SKM-1 treated with dmso at 0.1 percent for 144 hours (cell line): ENCODE measurements at regions not wholly inside any gene's neighbourhood (a gene's known extent, or its start where the extent isn't known, plus 50 kb on each side); places are given as distances from the start of the nearest gene placed in this dataset.
"Not testable (repeated sequence)": the region's sequence is repeated elsewhere in the genome, so short reads cannot be mapped to it uniquely, and the experiment has no call there.

Experiments
- DNase-seq: peaks from one replicate; lab custom pipeline; 2025; ENCODE audit not compliant: unreplicated experiment; lab: John Stamatoyannopoulos, UW

DNA sequence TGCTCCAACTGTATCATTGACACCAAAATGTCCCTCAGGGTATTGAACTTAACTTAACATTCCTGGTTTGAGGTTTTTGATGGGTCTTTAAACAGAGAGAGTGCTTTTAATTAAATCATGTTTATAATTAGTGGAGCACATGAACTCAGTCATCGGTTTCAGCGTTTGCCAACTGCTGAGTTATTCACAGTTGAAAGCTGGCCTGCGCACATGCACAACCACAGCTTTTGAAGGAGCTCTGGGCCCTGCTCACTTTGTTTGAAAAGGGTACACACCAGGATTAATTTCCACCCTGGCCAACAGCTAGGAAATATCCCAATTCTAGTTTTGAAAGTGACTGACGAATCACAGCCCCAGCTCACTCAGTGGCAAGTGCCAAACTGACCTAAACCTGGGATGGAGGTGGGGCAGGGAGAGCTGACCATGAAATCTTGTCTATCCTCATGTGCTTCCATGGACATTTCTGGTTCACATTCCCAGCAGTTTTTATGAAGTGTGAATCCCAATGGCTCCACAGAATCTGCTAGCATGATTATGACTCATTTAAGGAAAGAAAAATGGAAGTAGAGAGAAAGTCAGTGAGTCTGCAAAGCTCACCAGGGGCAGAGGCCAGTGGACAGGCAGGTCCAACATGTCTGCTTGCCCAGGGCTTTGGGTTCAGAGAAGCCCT is 247.8 kb downstream of the FNDC1 start:
- no peak for DNase-seq

DNA sequence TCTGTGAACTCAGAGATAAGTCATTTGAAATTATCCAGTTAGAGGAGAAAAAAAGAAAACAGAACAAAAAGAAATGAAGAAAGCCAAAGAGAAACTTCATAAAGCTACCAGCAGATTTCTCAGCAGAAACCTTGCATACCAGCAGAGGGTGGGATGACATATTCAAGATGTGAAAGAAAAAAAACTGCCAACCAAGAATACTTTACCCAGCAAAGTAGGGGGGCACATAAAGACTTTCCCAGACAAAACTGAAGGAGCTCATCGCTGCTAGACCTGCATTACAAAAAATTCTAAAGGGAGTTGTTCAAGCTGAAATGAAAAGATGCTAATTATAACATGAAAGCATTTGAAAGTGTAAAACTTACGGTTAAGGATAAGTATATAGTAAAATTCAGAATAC is 246.3 kb downstream of the FNDC1 start:
- DNase-seq, result no peak

DNA sequence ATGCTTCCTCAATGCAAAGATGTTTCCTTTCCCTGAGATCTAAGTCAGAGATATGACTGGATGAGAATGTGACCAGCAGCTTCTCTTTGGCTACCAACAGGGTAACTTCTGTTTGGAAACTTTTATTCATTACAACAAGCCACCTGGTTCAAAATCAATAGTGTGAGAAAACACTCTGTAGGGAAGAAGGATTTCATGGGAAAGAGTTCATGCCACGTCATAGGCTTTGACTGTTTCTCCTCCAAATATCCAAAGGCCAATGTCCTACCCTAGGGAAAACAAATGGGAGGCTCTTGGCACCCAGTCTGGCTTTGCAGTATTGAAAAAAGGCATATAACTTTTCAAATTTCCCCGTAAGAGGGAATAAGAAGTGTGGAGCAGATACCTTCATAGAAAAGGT is 245.5 kb downstream of the FNDC1 start:
- no peak for DNase-seq

DNA sequence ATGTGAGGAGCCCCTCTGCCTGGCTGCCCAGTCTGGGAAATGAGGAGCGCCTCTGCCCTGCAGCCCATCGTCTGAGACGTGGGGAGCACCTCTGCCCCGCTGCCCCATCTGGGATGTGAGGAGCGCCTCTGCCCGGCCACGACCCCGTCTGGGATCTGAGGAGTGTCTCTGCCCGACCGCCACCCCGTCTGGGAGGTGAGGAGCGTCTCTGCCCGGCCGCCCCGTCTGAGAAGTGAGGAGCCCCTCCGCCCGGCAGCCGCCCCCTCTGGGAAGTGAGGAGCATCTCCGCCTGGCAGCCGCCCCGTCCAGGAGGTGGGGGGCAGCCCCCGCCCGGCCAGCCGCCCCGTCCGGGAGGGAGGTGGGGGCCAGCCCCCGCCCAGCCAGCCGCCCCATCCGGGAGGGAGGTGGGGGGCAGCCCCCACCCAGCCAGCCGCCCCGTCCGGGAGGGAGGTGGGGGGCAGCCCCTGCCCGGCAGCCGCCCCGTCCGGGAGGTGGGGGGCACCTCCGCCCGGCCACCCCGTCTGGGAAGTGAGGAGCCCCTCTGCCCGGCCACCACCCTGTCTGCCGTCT is 238.1 kb downstream of the FNDC1 start:
- DNase-seq, result not testable (repeated sequence)

DNA sequence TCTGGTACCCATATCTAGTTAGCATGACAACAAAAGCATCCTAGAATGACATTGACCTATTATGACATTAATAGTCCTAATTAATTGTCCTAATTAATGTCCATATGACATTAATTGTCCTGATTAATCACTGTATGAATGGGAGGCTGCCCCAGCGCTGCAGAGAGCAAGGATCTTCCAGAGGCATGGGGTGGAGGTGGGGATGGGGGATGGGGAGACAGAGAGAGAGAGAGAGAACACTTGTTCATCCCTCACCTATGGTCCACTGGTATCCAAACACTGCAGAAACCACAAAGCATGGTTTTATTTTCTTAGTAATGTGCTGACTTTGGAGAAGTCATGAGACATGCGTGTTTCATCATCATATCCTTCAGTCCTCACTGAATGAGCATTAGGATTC is 235.1 kb downstream of the FNDC1 start:
- DNase-seq, result no peak

DNA sequence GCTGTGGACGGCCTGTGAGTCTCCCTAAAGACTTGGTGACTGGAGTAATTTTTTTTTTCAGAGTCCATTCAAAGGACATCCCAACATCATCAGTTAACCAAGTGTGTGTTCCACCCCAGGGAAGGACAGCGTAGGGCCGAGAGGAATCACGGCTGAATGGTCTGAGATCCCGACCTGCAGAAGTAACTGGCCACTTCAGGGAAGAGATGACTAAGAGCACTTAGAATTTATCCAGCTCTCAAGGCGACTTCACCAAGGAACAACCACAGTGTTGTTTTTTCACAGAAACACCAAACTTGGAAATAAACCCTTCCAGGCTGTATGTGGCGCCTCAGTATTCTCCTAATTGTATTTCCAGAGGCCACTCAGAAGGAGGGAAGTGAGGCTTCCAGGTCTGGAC is 231.6 kb downstream of the FNDC1 start:
- no peak for DNase-seq

DNA sequence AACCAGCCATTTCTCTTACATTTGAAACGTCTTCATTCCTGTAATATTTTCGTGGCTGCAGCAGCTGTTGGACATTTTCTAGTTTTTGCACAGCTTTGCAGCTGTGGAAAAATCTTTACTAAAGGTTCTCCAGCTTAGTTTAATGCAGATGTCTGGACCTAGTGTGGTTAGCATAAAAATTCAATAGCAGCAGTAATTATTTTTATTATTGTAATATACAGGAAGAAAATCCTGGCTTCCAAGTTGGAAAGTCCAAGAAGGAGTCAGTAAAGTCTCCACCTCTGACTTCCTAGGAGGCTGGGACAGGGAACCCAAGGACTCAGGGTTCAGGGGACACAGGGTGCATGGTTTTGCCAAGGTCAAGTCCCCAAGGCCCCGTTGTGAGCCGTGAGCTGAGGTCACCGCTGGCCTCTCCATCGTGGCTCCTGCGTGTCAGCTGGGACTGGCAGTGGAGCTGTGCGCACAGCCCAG is 230.6 kb downstream of the FNDC1 start:
- no peak for DNase-seq

DNA sequence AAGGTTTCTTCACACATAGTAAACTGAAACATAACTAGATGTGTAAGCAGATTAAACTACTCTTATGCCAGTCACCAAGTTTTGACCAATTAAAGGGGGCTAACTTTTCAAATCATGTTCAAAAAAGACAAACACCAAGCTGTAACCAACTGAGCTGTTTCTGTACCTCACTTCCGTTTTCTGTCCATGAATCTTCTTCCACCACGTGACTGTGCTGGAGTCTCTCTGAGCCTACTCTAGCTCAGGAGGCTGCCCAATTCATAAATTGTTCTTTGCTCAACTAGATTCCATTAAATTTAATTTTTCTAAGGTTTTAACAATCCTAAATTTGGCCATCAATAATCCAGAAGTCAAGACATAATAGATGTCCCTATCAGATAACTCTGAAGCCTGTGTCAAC is 229.4 kb downstream of the FNDC1 start:
- DNase-seq, result no peak

DNA sequence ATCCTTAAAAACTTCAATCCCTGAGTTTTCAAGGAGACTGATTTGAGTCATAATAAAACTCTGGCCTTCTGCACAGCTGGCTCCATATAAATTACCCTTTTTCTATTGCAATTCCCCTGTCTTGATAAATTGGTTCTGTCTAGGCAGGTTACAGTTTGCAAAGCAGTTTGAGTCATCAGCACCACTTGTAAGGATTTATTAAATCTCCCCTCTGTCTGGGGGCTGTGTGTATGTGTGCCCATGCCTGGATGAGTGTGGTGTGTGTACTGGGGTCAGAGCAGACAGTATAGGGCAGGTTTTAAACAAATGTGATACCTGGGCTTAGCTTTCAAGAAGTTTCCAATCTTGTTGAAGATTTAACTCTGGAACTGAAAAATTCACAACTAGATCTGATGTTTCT is 228.6 kb downstream of the FNDC1 start:
- DNase-seq, result no peak

DNA sequence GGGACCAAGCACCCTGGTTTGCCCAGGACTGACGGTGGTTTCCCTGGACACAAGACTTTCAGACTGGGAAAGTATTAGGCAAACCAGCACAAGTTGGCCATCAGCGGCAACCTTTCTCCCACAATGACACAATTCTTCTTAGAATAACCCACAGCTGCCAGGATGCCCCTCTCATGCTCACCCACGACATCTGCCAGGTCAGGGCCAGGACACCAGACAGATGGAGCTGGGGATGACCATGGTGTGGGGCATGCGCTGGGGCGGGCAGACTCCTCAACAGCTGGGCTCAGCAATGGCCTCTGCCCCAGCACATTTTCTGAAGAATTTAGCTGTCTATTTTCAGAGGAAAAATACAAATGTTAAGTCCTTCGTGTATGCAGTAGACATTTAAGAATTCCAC is 226.4 kb downstream of the FNDC1 start:
- no peak for DNase-seq

DNA sequence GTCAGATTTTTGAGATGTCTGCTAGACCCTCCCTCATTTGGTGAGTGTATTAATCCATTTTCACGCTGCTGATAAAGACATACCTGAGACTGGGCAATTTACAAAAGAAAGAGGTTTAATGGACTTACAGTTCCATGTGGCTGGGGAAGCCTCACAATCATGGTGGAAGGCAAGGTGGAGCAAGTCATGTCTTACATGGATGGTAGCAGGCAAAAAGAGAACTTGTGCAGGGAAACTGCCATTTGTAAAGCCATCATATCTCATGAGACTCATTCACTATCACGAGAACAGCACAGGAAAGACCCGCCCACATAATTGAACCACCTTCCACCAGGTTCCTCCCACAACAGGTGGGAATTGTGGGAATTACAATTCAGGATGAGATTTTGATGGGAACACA is 223.5 kb downstream of the FNDC1 start:
- DNase-seq, result not testable (repeated sequence)

DNA sequence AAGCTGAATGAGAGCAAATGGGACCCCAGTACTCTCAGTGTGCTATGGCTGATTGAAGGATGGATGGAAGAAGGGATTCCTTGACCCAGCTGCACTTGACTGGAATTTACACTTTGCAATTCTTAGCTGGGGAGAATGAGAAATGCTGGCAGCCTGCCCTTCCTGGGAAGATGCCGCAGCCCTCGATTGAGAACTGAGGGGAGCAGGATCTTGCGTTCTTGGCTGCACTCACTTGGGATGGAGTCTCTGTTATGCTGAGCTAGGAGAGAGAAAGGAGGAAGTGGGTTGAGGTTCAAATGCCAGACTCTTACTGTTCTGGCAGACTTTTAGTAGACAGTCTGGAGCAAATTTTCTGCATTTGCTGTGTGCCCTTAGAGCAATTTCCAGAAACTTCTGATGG is 221.2 kb downstream of the FNDC1 start:
- DNase-seq, result no peak

DNA sequence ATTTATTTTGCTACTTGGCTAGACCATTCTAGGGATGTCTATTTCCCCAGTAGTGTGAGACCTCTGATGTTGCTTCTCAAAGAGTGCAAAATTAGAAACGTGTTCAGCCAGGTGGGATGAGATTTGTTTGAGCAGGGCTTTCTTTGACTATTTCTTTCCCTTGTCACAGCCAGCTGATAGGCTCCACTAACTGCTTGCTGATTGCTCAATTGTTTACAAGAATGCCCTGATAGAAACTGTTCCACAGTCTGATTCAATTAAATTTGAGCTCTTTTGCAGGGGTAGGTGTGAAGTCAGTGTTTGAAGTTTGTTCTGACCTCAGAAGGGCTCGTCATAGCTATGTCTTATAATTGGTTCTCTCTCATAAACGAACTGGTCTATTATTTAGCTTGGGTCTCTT is 220.5 kb downstream of the FNDC1 start:
- DNase-seq, result no peak

DNA sequence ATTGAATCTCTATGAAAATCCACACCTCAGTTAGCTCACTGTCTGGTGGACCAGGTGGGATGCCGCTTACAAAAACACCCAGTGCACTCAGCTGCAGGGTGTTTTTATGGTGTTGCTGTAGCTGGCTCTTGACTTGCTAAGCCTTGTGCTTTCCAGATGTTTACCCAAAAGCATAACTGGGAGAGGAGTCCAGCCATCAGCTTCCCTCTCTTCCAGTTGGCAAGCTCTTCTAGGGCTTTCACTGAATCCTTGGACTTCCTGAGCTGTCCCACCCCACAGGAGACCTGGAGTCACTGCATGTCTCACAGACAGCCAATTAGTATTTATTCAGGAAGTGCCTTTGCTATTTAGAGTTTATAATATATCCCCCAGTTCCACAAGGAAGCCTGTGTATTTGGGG is 210.9 kb downstream of the FNDC1 start:
- DNase-seq, result no peak

DNA sequence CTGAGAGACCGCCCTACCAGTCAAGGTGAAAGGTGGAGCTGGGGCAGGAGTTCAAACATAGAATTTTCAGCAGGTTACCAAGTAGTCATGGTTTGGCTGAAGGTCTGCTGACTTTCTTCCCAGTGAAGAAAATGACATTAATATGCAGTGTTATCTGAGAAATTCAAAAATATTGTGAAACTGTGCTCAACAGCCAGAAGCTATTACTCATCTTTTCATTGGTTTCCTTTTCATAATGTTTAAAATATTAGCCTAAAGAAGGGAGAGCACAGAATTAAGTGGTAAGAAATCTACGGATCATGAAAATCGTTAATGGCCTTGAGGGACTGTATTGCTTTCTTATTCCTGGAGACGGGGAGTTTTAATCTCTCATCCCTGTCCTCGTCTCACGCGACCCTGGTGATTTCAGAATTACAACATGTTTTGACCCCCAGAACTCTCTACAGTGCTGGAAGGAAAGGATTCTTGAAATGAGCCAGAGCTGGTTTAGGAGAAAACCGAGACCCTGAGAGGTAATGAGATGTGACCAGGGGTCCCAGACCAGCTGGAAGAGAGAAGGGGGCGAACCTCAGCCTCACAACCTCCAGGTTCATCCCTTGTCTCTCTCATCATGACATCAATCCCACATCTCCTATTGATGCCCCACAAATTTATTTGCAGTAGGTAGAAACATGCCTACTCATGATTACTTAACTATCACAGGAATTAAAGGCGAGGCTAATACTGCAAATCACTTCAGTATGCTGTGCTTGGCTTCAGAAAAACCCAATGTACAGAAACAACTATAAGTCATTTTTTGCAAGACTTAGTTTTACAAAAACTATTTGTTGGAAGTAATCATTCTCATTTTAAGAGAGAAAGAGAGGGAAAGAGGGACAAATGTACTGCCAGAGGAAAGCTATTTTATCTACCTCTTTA is 209.5 kb downstream of the FNDC1 start:
- no peak for DNase-seq

DNA sequence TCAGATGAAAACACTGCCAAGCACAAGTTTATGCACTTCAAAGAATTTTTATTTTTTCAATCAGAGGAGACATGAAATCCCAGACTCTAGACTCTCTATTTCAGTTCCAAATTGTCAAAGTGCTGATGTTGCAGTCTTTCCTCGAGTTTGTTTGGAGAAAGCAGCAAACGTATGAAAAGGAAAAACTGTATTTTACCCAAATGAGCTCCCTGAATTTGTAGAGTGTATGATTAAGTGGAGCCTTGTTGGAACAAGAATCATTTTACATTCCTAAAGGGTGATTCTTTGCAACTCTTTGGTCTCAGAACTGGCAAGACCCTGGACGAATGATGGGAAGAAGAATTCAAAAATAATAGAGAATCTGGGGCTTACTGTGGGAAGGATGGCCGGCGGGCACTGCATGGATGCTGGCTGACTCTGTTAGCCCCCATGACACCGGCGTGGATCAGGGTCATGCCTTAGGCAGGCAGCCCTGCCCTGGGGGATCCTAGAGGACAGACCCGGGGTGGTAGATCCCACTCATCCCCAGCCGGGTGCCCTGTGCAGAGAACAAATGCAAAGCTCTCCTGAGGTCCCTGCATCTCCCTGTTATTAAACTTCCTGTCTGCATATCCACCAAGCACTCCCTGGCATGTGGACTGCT is 207.4 kb downstream of the FNDC1 start:
- DNase-seq, result no peak

DNA sequence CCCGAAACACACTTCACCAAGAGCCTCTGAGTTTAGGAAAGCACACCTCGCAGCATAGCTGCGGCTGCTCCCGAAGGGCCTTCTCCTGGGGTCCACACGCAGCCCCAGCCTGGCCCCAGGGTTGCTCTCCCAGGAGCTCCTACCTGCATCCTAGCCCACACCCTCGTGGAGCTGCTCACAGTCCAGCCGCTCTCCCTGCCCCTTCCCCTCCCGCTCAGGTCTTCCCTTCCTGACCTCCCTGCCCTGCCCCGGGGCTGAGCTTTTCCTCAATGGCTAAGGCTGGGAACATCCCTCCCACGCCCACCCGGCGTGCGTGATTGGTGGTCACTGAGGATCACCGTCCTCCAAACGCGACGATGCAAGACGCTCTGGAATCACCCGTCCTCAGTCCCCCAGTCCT is 205.8 kb downstream of the FNDC1 start:
- no peak for DNase-seq

DNA sequence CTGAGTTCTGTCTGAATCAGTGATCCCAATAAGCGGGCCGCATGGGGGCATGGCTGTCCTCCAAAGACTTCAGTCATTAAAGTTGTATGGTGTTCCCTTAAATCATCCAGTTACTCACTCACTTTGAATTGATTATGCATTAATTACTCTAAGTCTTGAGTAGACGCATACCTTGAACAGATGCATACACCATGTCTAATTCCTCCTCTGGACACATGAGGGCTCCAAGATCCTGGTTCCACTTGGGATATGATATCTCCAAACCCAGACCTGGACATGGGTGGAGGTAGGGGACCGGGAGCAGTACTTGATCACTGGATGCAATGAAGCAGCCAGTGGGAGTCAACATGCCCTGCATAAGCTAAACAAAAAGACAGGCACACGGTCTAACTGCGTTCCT is 204.5 kb downstream of the FNDC1 start:
- no peak for DNase-seq

DNA sequence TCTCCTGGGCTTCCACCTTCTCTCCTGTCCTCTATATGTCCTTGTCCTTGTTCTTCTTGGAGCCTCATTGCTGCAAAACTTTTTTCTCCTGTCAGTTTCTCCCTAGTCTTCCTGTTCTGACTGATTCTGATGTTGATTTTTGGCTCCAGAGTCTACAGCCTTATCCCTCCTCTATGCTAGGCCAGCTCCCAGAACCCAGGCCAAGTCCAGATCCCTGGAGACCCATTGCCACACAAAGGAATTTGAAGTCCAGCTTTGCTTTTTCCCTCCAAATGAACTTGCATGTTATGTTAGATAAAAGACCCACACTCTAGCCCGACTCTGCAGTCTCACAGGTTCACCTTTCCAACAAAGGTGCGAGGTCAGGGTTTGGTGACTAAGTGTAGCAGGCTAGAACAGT is 203.1 kb downstream of the FNDC1 start:
- DNase-seq, result no peak

DNA sequence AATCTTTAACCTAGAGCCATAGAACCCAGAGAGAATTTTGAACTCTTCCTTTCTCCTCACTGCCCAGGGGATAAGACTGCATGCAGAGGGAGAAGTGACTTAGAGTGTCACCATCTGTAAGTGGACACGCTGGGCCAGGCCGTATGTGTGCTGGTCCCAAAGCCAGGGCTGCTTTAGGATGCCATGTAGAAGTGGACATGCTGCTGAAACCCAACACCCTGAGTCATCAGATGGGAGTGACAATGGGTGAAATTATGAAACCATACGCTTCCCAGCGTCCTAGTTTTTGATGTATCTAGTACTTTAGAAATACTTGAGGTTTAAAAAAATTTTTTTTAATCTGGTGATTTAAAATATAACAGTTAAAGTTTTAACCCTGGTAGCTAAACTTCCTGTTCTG is 191.1 kb downstream of the FNDC1 start:
- DNase-seq, result no peak

DNA sequence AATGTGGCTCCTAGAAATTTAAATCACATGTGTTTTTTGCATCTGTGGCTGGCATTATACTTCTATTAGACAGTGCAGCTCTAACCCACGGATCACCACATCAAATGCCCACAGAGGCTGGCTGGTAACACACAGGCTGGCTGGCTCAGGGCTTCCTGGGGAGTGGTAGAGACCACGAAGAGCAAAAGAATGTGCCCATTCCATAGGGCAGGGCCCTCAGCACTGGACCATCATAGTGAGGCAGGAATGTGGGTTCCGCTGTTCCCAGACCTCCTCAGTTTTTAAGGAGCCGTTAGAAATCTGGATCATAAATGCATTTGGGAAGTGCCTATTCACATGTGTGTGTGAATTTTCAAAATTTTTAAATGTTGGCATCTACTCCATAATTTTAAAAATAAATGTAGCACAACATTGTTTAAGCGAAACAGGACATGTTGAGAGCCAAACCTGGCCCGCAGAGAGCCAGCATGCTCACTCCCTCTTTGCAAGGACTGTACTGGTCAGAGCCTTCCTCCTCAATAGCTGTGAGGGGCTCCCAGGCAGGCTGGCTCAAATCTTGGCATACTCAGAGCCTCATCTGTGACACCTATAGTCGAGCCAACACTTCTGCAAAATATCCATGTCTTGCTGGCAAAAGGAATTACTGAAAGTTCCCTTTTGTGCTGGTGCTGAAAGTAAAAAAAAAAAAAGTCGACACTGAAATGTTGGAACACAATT is 190.5 kb downstream of the FNDC1 start:
- no peak for DNase-seq
